GM23338 (cell line): ENCODE measurements at regions not wholly inside any gene's neighbourhood (a gene's known extent, or its start where the extent isn't known, plus 50 kb on each side); places are given as distances from the start of the nearest gene placed in this dataset.
A peak's percentile ranks its signal among the peaks of the same experiment; 100 is the strongest.

Source experiments
- ATAC-seq: fragments of 200-7000 bp; cut with Tn5 transposase; 3 replicates; pipeline ENCODE4 v1.9.1; 2020
- DNase-seq: peaks from one replicate; pipeline ENCODE4 v3.0.0-alpha.2; 2015; ENCODE audit warnings: low spot score
- H2AFZ ChIP-seq: fragments of 200-600 bp; sonication (generic); 2 replicates; pipeline ENCODE4 v1.8.0; 2016; ENCODE audit warnings: antibody characterized with exemption, mild to moderate bottlenecking, moderate library complexity
- H3F3A ChIP-seq: fragments of 200-600 bp; sonication (generic); replicated peaks from 2 replicates; pipeline ENCODE4 v1.8.0; 2017; ENCODE audit warnings: antibody characterized with exemption, mixed run types, low read depth
- H3K27ac ChIP-seq: fragments of 200-600 bp; sonication (generic); 2 replicates; pipeline ENCODE4 v1.6.1; 2016; ENCODE audit warnings: low read depth
- H3K27me3 ChIP-seq: fragments of 200-600 bp; sonication (generic); 2 replicates; pipeline ENCODE4 v1.8.0; 2016; ENCODE audit warnings: mild to moderate bottlenecking, mixed run types, moderate library complexity; ENCODE audit not compliant: insufficient read depth
- H3K36me3 ChIP-seq: fragments of 200-600 bp; sonication (generic); 2 replicates; pipeline ENCODE4 v1.8.0; 2016; ENCODE audit warnings: mild to moderate bottlenecking; ENCODE audit not compliant: insufficient read depth
- H3K4me1 ChIP-seq: fragments of 200-600 bp; sonication (generic); 2 replicates; pipeline ENCODE4 v1.8.0; 2016; ENCODE audit warnings: mild to moderate bottlenecking, moderate library complexity; ENCODE audit not compliant: insufficient read depth
- H3K4me2 ChIP-seq: fragments of 200-600 bp; sonication (generic); 2 replicates; pipeline ENCODE4 v1.7.1; 2017; ENCODE audit warnings: mixed run types
- H3K4me3 ChIP-seq: fragments of 200-600 bp; sonication (generic); 2 replicates; pipeline ENCODE4 v1.6.1; 2016; ENCODE audit warnings: mixed run types
- H3K79me2 ChIP-seq: fragments of 200-600 bp; sonication (generic); replicated peaks from 2 replicates; pipeline ENCODE4 v1.8.0; 2017; ENCODE audit warnings: mild to moderate bottlenecking; ENCODE audit not compliant: insufficient read depth
- H3K9me2 ChIP-seq: fragments of 200-600 bp; sonication (generic); 2 replicates; pipeline ENCODE4 v1.8.0; 2017; ENCODE audit not compliant: insufficient read depth
- H4K20me1 ChIP-seq: fragments of 200-600 bp; sonication (generic); replicated peaks from 2 replicates; pipeline ENCODE4 v1.8.0; 2017; ENCODE audit warnings: mild to moderate bottlenecking; ENCODE audit not compliant: insufficient read depth
- H3K27ac Mint-ChIP-seq: 2 replicates; pipeline ENCODE4 v1.8.0; 2020; ENCODE audit warnings: inconsistent platforms, mild to moderate bottlenecking, moderate library complexity, mixed read lengths
- H3K27me3 Mint-ChIP-seq: 3 replicates; pipeline ENCODE4 v1.8.0; 2022; ENCODE audit warnings: low read depth, mild to moderate bottlenecking, moderate library complexity, mixed read lengths, inconsistent platforms; ENCODE audit not compliant: insufficient read depth, poor library complexity
- H3K36me3 Mint-ChIP-seq: 3 replicates; pipeline ENCODE4 v1.8.0; 2021; ENCODE audit warnings: low read depth, mild to moderate bottlenecking, inconsistent platforms, moderate library complexity, mixed read lengths
- H3K4me1 Mint-ChIP-seq: 3 replicates; pipeline ENCODE4 v1.8.0; 2020; ENCODE audit warnings: mild to moderate bottlenecking, inconsistent platforms, mixed read lengths
- H3K4me3 Mint-ChIP-seq: 3 replicates; pipeline ENCODE4 v1.8.0; 2021; ENCODE audit warnings: moderate library complexity, mild to moderate bottlenecking, inconsistent platforms, mixed read lengths
- H3K9me3 Mint-ChIP-seq: 3 replicates; pipeline ENCODE4 v1.8.0; 2020; ENCODE audit warnings: moderate library complexity, mild to moderate bottlenecking, inconsistent platforms, mixed read lengths
- CREB1 ChIP-seq: fragments of 250-450 bp; sonication (Bioruptor Pico); IDR thresholded peaks from 2 replicates; pipeline ENCODE4 v1.5.0; 2020; ENCODE audit warnings: low read depth, mild to moderate bottlenecking, moderate library complexity
- CTCF ChIP-seq, 2 experiments: fragments of 200-600 bp in 1 of 2; sonication (generic) in 1 of 2; conservative IDR thresholded peaks; 2 replicates each; pipeline versions ENCODE4 v1.5.1 to v1.6.1; 2016 to 2017; ENCODE audit warnings: antibody characterized with exemption in 2 of 2, low read depth in 2 of 2, mild to moderate bottlenecking in 2 of 2, moderate library complexity in 1 of 2
- ETS1 ChIP-seq: IDR thresholded peaks from 2 replicates; pipeline ENCODE4 v1.6.1; 2016; ENCODE audit warnings: antibody characterized with exemption
- EZH2 ChIP-seq: fragments of 200-600 bp; sonication (generic); IDR thresholded peaks from one replicate; pipeline ENCODE4 v1.8.0; 2017; ENCODE audit warnings: antibody characterized with exemption, mild to moderate bottlenecking, low read depth; ENCODE audit not compliant: unreplicated experiment
- EZH2phosphoT487 ChIP-seq: fragments of 200-600 bp; sonication (generic); IDR thresholded peaks from one replicate; pipeline ENCODE4 v1.8.1; 2018; ENCODE audit warnings: antibody characterized with exemption; ENCODE audit not compliant: unreplicated experiment
- JUNB ChIP-seq: IDR thresholded peaks from one replicate; pipeline ENCODE4 v1.6.1; 2016; ENCODE audit warnings: antibody characterized with exemption; ENCODE audit not compliant: unreplicated experiment
- NANOG ChIP-seq: IDR thresholded peaks from 2 replicates; pipeline ENCODE4 v1.6.1; 2016; ENCODE audit warnings: antibody characterized with exemption, borderline replicate concordance
- POLR2AphosphoS5 ChIP-seq: IDR thresholded peaks from 2 replicates; pipeline ENCODE4 v1.6.1; 2016; ENCODE audit warnings: antibody characterized with exemption, low read depth
- STAT1 ChIP-seq: IDR thresholded peaks from one replicate; pipeline ENCODE4 v1.6.1; 2016; ENCODE audit warnings: antibody characterized with exemption; ENCODE audit not compliant: unreplicated experiment
- ZNF114 ChIP-seq: fragments of 250-450 bp; sonication (Bioruptor Pico); IDR thresholded peaks from 2 replicates; pipeline ENCODE4 v1.5.0; 2020; ENCODE audit warnings: mild to moderate bottlenecking, moderate library complexity
- ZNF331 ChIP-seq: fragments of 250-450 bp; sonication (Bioruptor Pico); IDR thresholded peaks from 2 replicates; pipeline ENCODE4 v1.5.0; 2020; ENCODE audit warnings: low read depth, mild to moderate bottlenecking, moderate library complexity
- TF ChIP-seq, protein P1 (sequence below): IDR thresholded peaks from one replicate; pipeline ENCODE4 v1.6.1; 2018; ENCODE audit warnings: antibody characterized with exemption; ENCODE audit not compliant: unreplicated experiment
- TF ChIP-seq, protein P2 (sequence below): fragments of 250-450 bp; sonication (Bioruptor Pico); IDR thresholded peaks from 2 replicates; pipeline ENCODE4 v1.5.0; 2020; ENCODE audit warnings: mild to moderate bottlenecking, moderate library complexity

DNA sequence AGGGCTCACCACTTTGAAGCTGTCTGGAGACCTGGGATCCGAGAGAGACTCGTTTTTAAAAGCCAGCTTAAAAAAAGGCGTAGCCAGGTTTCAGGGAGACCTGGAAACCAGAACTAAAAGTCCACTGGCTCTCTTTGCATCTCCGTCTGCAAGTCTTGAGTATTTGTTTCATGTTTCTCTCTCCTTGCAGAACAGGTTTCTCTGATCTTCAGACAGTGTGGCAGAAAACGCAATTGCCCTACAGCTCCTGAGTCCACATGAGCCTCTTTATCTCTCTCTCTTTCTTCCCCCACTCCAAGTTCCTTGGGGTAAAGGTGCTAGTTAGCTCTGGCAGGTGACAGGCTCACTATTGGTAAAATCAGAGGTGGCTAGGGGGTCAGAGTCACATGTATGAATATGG is 67.0 kb upstream of the AMPD3 start:
- H3K4me2 ChIP-seq: no peak overlapping the region

More for the DNA sequence above, 67.0 kb upstream of the AMPD3 start:
- no peaks in the 10 kb centered on the region for H3K79me2 ChIP-seq
- Mint-ChIP-seq H3K27me3 (peaks cover 10% of the 10 kb centered on the region), H3K27ac (no peak overlapping the region), H3K36me3 (no peaks in the 10 kb centered on the region; the same call in 2 of the 3 replicates), H3K4me1 (peaks cover 4% of the 10 kb centered on the region; the same call in 2 of the 3 replicates), H3K9me3 (peaks cover 8% of the 10 kb centered on the region; the same call in 1 of the 3 replicates), H3K4me3 (no peak overlapping the region)
- H3K9me2 ChIP-seq: peaks cover 9% of the 10 kb centered on the region; the same call in 1 of the 2 replicates
- no peak overlapping the region for H3K27ac ChIP-seq
- no peak for ATAC-seq
- no peak for TF ChIP-seq CTCF (conservative IDR thresholded peaks at IDR 0.05; ENCODE audit: low read depth in 2 of 2)
- TF ChIP-seq CREB1: no peak
- TF ChIP-seq NANOG: no peak
- no peak for TF ChIP-seq EZH2phosphoT487
- TF ChIP-seq JUNB: no peak
- TF ChIP-seq, protein P1, sequence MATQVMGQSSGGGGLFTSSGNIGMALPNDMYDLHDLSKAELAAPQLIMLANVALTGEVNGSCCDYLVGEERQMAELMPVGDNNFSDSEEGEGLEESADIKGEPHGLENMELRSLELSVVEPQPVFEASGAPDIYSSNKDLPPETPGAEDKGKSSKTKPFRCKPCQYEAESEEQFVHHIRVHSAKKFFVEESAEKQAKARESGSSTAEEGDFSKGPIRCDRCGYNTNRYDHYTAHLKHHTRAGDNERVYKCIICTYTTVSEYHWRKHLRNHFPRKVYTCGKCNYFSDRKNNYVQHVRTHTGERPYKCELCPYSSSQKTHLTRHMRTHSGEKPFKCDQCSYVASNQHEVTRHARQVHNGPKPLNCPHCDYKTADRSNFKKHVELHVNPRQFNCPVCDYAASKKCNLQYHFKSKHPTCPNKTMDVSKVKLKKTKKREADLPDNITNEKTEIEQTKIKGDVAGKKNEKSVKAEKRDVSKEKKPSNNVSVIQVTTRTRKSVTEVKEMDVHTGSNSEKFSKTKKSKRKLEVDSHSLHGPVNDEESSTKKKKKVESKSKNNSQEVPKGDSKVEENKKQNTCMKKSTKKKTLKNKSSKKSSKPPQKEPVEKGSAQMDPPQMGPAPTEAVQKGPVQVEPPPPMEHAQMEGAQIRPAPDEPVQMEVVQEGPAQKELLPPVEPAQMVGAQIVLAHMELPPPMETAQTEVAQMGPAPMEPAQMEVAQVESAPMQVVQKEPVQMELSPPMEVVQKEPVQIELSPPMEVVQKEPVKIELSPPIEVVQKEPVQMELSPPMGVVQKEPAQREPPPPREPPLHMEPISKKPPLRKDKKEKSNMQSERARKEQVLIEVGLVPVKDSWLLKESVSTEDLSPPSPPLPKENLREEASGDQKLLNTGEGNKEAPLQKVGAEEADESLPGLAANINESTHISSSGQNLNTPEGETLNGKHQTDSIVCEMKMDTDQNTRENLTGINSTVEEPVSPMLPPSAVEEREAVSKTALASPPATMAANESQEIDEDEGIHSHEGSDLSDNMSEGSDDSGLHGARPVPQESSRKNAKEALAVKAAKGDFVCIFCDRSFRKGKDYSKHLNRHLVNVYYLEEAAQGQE: no peak
- no peak for TF ChIP-seq EZH2
- TF ChIP-seq, protein P2, sequence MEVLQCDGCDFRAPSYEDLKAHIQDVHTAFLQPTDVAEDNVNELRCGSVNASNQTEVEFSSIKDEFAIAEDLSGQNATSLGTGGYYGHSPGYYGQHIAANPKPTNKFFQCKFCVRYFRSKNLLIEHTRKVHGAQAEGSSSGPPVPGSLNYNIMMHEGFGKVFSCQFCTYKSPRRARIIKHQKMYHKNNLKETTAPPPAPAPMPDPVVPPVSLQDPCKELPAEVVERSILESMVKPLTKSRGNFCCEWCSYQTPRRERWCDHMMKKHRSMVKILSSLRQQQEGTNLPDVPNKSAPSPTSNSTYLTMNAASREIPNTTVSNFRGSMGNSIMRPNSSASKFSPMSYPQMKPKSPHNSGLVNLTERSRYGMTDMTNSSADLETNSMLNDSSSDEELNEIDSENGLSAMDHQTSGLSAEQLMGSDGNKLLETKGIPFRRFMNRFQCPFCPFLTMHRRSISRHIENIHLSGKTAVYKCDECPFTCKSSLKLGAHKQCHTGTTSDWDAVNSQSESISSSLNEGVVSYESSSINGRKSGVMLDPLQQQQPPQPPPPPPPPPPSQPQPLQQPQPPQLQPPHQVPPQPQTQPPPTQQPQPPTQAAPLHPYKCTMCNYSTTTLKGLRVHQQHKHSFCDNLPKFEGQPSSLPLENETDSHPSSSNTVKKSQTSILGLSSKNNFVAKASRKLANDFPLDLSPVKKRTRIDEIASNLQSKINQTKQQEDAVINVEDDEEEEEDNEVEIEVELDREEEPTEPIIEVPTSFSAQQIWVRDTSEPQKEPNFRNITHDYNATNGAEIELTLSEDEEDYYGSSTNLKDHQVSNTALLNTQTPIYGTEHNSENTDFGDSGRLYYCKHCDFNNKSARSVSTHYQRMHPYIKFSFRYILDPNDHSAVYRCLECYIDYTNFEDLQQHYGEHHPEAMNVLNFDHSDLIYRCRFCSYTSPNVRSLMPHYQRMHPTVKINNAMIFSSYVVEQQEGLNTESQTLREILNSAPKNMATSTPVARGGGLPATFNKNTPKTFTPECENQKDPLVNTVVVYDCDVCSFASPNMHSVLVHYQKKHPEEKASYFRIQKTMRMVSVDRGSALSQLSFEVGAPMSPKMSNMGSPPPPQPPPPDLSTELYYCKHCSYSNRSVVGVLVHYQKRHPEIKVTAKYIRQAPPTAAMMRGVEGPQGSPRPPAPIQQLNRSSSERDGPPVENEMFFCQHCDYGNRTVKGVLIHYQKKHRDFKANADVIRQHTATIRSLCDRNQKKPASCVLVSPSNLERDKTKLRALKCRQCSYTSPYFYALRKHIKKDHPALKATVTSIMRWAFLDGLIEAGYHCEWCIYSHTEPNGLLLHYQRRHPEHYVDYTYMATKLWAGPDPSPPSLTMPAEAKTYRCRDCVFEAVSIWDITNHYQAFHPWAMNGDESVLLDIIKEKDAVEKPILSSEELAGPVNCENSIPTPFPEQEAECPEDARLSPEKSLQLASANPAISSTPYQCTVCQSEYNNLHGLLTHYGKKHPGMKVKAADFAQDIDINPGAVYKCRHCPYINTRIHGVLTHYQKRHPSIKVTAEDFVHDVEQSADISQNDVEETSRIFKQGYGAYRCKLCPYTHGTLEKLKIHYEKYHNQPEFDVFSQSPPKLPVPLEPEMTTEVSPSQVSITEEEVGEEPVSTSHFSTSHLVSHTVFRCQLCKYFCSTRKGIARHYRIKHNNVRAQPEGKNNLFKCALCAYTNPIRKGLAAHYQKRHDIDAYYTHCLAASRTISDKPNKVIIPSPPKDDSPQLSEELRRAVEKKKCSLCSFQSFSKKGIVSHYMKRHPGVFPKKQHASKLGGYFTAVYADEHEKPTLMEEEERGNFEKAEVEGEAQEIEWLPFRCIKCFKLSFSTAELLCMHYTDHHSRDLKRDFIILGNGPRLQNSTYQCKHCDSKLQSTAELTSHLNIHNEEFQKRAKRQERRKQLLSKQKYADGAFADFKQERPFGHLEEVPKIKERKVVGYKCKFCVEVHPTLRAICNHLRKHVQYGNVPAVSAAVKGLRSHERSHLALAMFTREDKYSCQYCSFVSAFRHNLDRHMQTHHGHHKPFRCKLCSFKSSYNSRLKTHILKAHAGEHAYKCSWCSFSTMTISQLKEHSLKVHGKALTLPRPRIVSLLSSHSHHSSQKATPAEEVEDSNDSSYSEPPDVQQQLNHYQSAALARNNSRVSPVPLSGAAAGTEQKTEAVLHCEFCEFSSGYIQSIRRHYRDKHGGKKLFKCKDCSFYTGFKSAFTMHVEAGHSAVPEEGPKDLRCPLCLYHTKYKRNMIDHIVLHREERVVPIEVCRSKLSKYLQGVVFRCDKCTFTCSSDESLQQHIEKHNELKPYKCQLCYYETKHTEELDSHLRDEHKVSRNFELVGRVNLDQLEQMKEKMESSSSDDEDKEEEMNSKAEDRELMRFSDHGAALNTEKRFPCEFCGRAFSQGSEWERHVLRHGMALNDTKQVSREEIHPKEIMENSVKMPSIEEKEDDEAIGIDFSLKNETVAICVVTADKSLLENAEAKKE: no peak
- TF ChIP-seq POLR2AphosphoS5: no peak
- no peak for TF ChIP-seq ETS1
- TF ChIP-seq ZNF114 (CRISPR knock-in tag): no peak
- TF ChIP-seq ZNF331: no peak
- no peak for TF ChIP-seq STAT1
- no peaks in the 10 kb centered on the region for H4K20me1 ChIP-seq
- H3K27me3 ChIP-seq: no peaks in the 10 kb centered on the region
- H3K4me3 ChIP-seq: no peak overlapping the region
- 0 out of 2 replicates have a peak overlapping the region, but pooled peaks have one; percentile 18 for H2AFZ ChIP-seq
- H3K4me1 ChIP-seq: no peaks in the 10 kb centered on the region; the same call in 1 of the 2 replicates
- DNase-seq: no peak
- H3K36me3 ChIP-seq: peaks cover 8% of the 10 kb centered on the region; the same call in 1 of the 2 replicates
- no peaks in the 10 kb centered on the region for H3F3A ChIP-seq
